HepG2 (cell line): ENCODE measurements at regions not wholly inside any gene's neighbourhood (a gene's known extent, or its start where the extent isn't known, plus 50 kb on each side); places are given as distances from the start of the nearest gene placed in this dataset.

ENCODE experiments used
- ATAC-seq: fragments of 200-7000 bp; cut with Tn5 transposase; 3 replicates; pipeline ENCODE4 v1.9.1; 2020; ENCODE audit warnings: mild to moderate bottlenecking, moderate library complexity
- BruUV-seq: library from RNA; stranded (reverse); fragments of 400-500 nt; replicated peaks from 2 replicates; lab custom pipeline; 2021; lab: Mats Ljungman, UMichigan
- CTCF ChIA-PET: fragments of 300-600 bp; formaldehyde crosslinking; extraction: SDS; loops from one replicate; lab custom pipeline; 2021; ENCODE audit warnings: low total read pairs, inconsistent platforms, low intra/inter-chr PET ratio; lab: Yijun Ruan, JAX
- POLR2A ChIA-PET: fragments of 350-600 bp; sonication (Branson Sonifier 250); formaldehyde crosslinking; loops from one replicate; lab custom pipeline; 2020; ENCODE audit warnings: antibody characterized with exemption, inconsistent platforms; lab: Yijun Ruan, JAX
- DNase-seq: peaks from one replicate; pipeline ENCODE4 v3.0.0-alpha.2; 2015; ENCODE audit warnings: low spot score
- FAIRE-seq: peaks from 3 replicates; lab custom pipeline; 2011; peaks lifted over from hg19 to GRCh38; lab: Jason Lieb, UNC
- H2AFZ ChIP-seq: one replicate; pipeline ENCODE4 v1.6.1; 2011; ENCODE audit warnings: low read length, inconsistent platforms
- H3K27ac ChIP-seq: fragments of 300-600 bp; 3 replicates; pipeline ENCODE4 v1.8.0; 2011; ENCODE audit warnings: mixed run types, mild to moderate bottlenecking, mixed read lengths, low read length, inconsistent platforms; ENCODE audit not compliant: insufficient read depth; ENCODE audit errors: extremely low read length
- H3K27me3 ChIP-seq, 2 experiments: fragments of 200-600 bp in 1 of 2; 2 replicates in 1 of 2; 3 replicates in 1 of 2; pipeline versions ENCODE4 v1.6.0 to v1.8.0; 2011; ENCODE audit warnings: low read length in 2 of 2, mild to moderate bottlenecking in 2 of 2, moderate library complexity in 2 of 2, inconsistent platforms in 1 of 2; ENCODE audit not compliant: insufficient read depth in 2 of 2, control insufficient read depth in 1 of 2
- H3K36me3 ChIP-seq, 2 experiments: fragments of 200-600 bp in 1 of 2; replicated peaks in 1 of 2; 2 replicates in 1 of 2; 3 replicates in 1 of 2; pipeline versions ENCODE4 v1.5.1 to v1.8.0; 2011; ENCODE audit warnings: low read length in 2 of 2, inconsistent platforms in 1 of 2; ENCODE audit not compliant: insufficient read depth in 2 of 2, control insufficient read depth in 1 of 2
- H3K4me1 ChIP-seq: 2 replicates; pipeline ENCODE4 v1.5.1; 2012; ENCODE audit warnings: low read length, inconsistent platforms; ENCODE audit not compliant: insufficient read depth
- H3K4me2 ChIP-seq: 2 replicates; pipeline ENCODE4 v1.6.0; 2011; ENCODE audit warnings: low read depth, low read length, inconsistent platforms
- H3K4me3 ChIP-seq, 3 experiments: fragments of 200-600 bp in 1 of 3; sonication (generic), shearing (Covaris generic) in 1 of 3; replicated peaks in 1 of 3; 2 replicates each; pipeline ENCODE4 v1.5.1; 2011 to 2016; ENCODE audit warnings: low read length in 3 of 3, inconsistent platforms in 2 of 3, low read depth in 2 of 3, mild to moderate bottlenecking in 2 of 3, control low read depth in 1 of 3, mixed read lengths in 1 of 3; ENCODE audit not compliant: insufficient read depth in 1 of 3
- H3K79me2 ChIP-seq: one replicate; pipeline ENCODE4 v1.6.1; 2011; ENCODE audit warnings: low read length, inconsistent platforms; ENCODE audit not compliant: insufficient read depth
- H3K9ac ChIP-seq: 2 replicates; pipeline ENCODE4 v1.6.0; 2011; ENCODE audit warnings: mild to moderate bottlenecking, low read depth, low read length, inconsistent platforms; ENCODE audit not compliant: insufficient read depth
- H3K9me3 ChIP-seq: 2 replicates; pipeline ENCODE4 v1.5.1; 2012; ENCODE audit warnings: mild to moderate bottlenecking, low read length
- H4K20me1 ChIP-seq: 2 replicates; pipeline ENCODE4 v1.6.0; 2011; ENCODE audit warnings: inconsistent platforms, mild to moderate bottlenecking, low read length, moderate library complexity; ENCODE audit not compliant: insufficient read depth
- CBX5 ChIP-seq: sonication (generic); formaldehyde crosslinking; IDR thresholded peaks from 2 replicates; pipeline ENCODE4 v1.4.0; 2020; ENCODE audit warnings: missing genetic modification reagents, borderline replicate concordance
- HDAC1 ChIP-seq: sonication (generic); formaldehyde crosslinking; IDR thresholded peaks from 2 replicates; pipeline ENCODE4 v1.5.1; 2020; ENCODE audit warnings: mild to moderate bottlenecking, missing genetic modification reagents
- NFE2L1 ChIP-seq: sonication (generic); formaldehyde crosslinking; IDR thresholded peaks from 2 replicates; pipeline ENCODE4 v1.4.0; 2020; ENCODE audit warnings: missing genetic modification reagents, mild to moderate bottlenecking, borderline replicate concordance
- TBL1XR1 ChIP-seq: fragments of 150-350 bp; IDR thresholded peaks from 2 replicates; pipeline ENCODE4 v1.6.1; 2014; ENCODE audit warnings: borderline replicate concordance, low read length; ENCODE audit not compliant: partially characterized antibody
- TMF1 ChIP-seq: sonication (generic); formaldehyde crosslinking; IDR thresholded peaks from 2 replicates; pipeline ENCODE4 v1.8.1; 2022; ENCODE audit warnings: low read depth, missing genetic modification reagents
- ZNF552 ChIP-seq: sonication (generic); formaldehyde crosslinking; IDR thresholded peaks from 2 replicates; pipeline ENCODE4 v1.9.0; 2022; ENCODE audit warnings: missing genetic modification reagents, mild to moderate bottlenecking, borderline replicate concordance
- WGBS: methylation state at CpG from one replicate; pipeline ENCODE4 v1.1.6; 2017; ENCODE audit warnings: low lambda C conversion rate; 5-methylcytosine and 5-hydroxymethylcytosine counted together
- in situ Hi-C: cut with HindIII; loops from 2 replicates; pipeline ENCODE4 v1.10.0; 2017; ENCODE audit warnings: low pct_unique_long_range_greater_than_20kb; ENCODE audit not compliant: extremely low pct_ligation_motif_present
- intact Hi-C: fragments of 100-400 bp; cut with micrococcal nuclease; formaldehyde crosslinking; loops from one replicate; pipeline ENCODE4 v1.10.0; 2022; ENCODE audit not compliant: unreplicated experiment
- TF ChIP-seq, protein P1 (sequence below): IDR thresholded peaks from 2 replicates; pipeline ENCODE4 v1.6.1; 2016; ENCODE audit warnings: low read depth, missing genetic modification reagents, missing compliant biosample characterization
- TF ChIP-seq, protein P2 (sequence below): sonication (generic); formaldehyde crosslinking; IDR thresholded peaks from 2 replicates; pipeline ENCODE4 v1.9.0; 2021; ENCODE audit warnings: mild to moderate bottlenecking, missing genetic modification reagents
- TF ChIP-seq, protein P3 (sequence below): sonication (generic); formaldehyde crosslinking; conservative IDR thresholded peaks from 2 replicates; pipeline ENCODE4 v1.4.0; 2020; ENCODE audit warnings: missing genetic modification reagents

DNA sequence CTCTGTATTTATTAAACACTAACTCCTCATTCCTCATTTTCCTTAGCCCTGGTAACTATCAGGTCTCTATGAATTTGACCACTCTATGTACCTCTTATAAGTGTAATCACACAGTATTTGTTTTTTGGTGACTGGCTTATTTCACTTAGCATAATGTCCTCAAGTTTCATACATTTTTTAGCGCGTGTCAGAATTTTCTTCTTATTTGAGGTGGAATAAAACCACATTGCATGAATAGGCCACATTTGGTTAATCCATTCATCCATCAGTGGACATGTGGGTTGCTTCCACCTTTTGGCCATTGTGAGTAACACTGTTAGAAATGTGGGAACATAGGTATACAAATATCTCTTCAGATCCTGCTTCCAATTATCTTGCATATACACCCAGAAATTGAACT, 341.2 kb upstream of the BOD1L1 start (continued):
- TF ChIP-seq NFE2L1 (CRISPR knock-in tag) (no peak), TMF1 (CRISPR knock-in tag) (no peak), CBX5 (no peak), ZNF552 (CRISPR knock-in tag) (no peak), TBL1XR1 (no peak), HDAC1 (no peak)
- TF ChIP-seq, protein P1, sequence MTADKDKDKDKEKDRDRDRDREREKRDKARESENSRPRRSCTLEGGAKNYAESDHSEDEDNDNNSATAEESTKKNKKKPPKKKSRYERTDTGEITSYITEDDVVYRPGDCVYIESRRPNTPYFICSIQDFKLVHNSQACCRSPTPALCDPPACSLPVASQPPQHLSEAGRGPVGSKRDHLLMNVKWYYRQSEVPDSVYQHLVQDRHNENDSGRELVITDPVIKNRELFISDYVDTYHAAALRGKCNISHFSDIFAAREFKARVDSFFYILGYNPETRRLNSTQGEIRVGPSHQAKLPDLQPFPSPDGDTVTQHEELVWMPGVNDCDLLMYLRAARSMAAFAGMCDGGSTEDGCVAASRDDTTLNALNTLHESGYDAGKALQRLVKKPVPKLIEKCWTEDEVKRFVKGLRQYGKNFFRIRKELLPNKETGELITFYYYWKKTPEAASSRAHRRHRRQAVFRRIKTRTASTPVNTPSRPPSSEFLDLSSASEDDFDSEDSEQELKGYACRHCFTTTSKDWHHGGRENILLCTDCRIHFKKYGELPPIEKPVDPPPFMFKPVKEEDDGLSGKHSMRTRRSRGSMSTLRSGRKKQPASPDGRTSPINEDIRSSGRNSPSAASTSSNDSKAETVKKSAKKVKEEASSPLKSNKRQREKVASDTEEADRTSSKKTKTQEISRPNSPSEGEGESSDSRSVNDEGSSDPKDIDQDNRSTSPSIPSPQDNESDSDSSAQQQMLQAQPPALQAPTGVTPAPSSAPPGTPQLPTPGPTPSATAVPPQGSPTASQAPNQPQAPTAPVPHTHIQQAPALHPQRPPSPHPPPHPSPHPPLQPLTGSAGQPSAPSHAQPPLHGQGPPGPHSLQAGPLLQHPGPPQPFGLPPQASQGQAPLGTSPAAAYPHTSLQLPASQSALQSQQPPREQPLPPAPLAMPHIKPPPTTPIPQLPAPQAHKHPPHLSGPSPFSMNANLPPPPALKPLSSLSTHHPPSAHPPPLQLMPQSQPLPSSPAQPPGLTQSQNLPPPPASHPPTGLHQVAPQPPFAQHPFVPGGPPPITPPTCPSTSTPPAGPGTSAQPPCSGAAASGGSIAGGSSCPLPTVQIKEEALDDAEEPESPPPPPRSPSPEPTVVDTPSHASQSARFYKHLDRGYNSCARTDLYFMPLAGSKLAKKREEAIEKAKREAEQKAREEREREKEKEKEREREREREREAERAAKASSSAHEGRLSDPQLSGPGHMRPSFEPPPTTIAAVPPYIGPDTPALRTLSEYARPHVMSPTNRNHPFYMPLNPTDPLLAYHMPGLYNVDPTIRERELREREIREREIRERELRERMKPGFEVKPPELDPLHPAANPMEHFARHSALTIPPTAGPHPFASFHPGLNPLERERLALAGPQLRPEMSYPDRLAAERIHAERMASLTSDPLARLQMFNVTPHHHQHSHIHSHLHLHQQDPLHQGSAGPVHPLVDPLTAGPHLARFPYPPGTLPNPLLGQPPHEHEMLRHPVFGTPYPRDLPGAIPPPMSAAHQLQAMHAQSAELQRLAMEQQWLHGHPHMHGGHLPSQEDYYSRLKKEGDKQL (CRISPR knock-in tag): no peak

DNA sequence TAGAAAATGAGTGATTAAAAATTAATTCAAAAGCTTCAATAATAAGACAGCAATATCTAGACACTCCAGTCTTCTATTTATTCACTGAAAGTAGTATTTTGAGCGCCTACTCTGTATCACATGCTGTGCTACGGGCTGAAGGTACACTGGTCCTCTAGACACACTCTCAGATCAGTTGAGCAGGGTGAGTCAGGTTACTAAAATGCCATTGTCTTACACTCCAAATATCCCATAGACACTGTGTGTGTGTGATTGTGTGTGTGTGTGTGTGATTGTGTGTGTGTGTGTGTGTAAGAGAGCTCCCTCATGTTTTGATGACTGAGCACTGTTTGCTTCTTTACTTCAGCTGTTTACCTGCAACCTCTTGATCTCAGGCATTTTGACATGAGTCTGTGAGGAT, 342.8 kb upstream of the BOD1L1 start:
- no peak overlapping the region for H3K27ac ChIP-seq
- 3% methylated on average over 2 of the region's 2 CpGs for WGBS
- in situ Hi-C loops: loop anchor here (25.0 kb wide), 1 partner anchor 308 kb away; no protein-coding TSS in a partner anchor
- no peaks in the 10 kb centered on the region for H3K36me3 ChIP-seq
- ChIA-PET POLR2A (no interaction called here), CTCF (no interaction called here)
- H3K9ac ChIP-seq: no peak overlapping the region
- no peak for FAIRE-seq
- H2AFZ ChIP-seq: no peak overlapping the region
- H3K4me1 ChIP-seq: no peaks in the 10 kb centered on the region
- ATAC-seq: no peak; the same call in 2 of the 3 replicates
- H3K4me3 ChIP-seq: no peak overlapping the region
- no peak overlapping the region for H3K4me2 ChIP-seq
- H3K79me2 ChIP-seq: no peaks in the 10 kb centered on the region
- peaks cover 54% of the 10 kb centered on the region for H3K9me3 ChIP-seq
- H4K20me1 ChIP-seq: no peaks in the 10 kb centered on the region
- no peak for DNase-seq
- intact Hi-C loops: no loop called here
- BruUV-seq: no TSS peak
- no peaks in the 10 kb centered on the region for H3K27me3 ChIP-seq
- TF ChIP-seq CBX5: no peak
- no peak for TF ChIP-seq NFE2L1 (CRISPR knock-in tag)
- TF ChIP-seq, protein P2, sequence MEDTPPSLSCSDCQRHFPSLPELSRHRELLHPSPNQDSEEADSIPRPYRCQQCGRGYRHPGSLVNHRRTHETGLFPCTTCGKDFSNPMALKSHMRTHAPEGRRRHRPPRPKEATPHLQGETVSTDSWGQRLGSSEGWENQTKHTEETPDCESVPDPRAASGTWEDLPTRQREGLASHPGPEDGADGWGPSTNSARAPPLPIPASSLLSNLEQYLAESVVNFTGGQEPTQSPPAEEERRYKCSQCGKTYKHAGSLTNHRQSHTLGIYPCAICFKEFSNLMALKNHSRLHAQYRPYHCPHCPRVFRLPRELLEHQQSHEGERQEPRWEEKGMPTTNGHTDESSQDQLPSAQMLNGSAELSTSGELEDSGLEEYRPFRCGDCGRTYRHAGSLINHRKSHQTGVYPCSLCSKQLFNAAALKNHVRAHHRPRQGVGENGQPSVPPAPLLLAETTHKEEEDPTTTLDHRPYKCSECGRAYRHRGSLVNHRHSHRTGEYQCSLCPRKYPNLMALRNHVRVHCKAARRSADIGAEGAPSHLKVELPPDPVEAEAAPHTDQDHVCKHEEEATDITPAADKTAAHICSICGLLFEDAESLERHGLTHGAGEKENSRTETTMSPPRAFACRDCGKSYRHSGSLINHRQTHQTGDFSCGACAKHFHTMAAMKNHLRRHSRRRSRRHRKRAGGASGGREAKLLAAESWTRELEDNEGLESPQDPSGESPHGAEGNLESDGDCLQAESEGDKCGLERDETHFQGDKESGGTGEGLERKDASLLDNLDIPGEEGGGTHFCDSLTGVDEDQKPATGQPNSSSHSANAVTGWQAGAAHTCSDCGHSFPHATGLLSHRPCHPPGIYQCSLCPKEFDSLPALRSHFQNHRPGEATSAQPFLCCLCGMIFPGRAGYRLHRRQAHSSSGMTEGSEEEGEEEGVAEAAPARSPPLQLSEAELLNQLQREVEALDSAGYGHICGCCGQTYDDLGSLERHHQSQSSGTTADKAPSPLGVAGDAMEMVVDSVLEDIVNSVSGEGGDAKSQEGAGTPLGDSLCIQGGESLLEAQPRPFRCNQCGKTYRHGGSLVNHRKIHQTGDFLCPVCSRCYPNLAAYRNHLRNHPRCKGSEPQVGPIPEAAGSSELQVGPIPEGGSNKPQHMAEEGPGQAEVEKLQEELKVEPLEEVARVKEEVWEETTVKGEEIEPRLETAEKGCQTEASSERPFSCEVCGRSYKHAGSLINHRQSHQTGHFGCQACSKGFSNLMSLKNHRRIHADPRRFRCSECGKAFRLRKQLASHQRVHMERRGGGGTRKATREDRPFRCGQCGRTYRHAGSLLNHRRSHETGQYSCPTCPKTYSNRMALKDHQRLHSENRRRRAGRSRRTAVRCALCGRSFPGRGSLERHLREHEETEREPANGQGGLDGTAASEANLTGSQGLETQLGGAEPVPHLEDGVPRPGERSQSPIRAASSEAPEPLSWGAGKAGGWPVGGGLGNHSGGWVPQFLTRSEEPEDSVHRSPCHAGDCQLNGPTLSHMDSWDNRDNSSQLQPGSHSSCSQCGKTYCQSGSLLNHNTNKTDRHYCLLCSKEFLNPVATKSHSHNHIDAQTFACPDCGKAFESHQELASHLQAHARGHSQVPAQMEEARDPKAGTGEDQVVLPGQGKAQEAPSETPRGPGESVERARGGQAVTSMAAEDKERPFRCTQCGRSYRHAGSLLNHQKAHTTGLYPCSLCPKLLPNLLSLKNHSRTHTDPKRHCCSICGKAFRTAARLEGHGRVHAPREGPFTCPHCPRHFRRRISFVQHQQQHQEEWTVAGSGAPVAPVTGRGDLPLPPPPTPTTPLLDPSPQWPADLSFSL (CRISPR knock-in tag): 0 out of 2 replicates have a peak, but pooled peaks have one; percentile 36
- TF ChIP-seq, protein P3, sequence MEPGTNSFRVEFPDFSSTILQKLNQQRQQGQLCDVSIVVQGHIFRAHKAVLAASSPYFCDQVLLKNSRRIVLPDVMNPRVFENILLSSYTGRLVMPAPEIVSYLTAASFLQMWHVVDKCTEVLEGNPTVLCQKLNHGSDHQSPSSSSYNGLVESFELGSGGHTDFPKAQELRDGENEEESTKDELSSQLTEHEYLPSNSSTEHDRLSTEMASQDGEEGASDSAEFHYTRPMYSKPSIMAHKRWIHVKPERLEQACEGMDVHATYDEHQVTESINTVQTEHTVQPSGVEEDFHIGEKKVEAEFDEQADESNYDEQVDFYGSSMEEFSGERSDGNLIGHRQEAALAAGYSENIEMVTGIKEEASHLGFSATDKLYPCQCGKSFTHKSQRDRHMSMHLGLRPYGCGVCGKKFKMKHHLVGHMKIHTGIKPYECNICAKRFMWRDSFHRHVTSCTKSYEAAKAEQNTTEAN (CRISPR knock-in tag): no peak
